ENCODE measurements at regions not wholly inside any gene's neighbourhood (a gene's known extent, or its start where the extent isn't known, plus 50 kb on each side); places are given as distances from the start of the nearest gene placed in this dataset.

DNA sequence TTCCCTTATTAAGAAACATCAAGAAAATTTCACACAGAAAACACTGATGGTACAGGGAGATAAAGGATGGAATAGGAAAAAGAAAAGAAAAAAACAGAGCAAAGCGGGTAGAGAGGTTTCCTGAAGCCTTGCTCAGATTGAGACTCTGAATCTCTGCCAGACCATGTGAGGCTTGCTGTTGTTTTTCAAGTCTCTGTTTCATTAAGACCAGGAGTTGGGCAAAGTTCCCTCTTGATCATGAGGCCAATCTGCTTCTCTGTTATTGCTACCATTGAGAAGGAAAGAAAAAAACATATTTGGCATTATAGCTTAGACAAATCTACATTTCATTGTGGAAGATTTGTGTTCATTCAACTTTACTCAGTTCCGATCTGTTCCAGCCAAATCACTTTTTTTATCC, 201.6 kb upstream of the SOX9 start:
- no peak for FAIRE-seq
- no peak for DNase-seq (ENCODE audit: insufficient read length, low spot score)
- TF ChIP-seq PAX5 (IDR thresholded peaks at IDR 0.05; ENCODE audit: insufficient read depth, low read length, severe bottlenecking) (no peak), SPI1 (IDR thresholded peaks at IDR 0.05; ENCODE audit: low read depth, low read length) (no peak), POLR2A (IDR thresholded peaks at IDR 0.05; ENCODE audit: low read depth, low read length) (no peak), POLR2AphosphoS5 (IDR thresholded peaks at IDR 0.05; ENCODE audit: low read depth, low read length) (no peak), POU2F2 (IDR thresholded peaks at IDR 0.05; ENCODE audit: low read depth, low read length) (no peak), TAF1 (IDR thresholded peaks at IDR 0.05; ENCODE audit: low read depth, low read length) (no peak)

DNA sequence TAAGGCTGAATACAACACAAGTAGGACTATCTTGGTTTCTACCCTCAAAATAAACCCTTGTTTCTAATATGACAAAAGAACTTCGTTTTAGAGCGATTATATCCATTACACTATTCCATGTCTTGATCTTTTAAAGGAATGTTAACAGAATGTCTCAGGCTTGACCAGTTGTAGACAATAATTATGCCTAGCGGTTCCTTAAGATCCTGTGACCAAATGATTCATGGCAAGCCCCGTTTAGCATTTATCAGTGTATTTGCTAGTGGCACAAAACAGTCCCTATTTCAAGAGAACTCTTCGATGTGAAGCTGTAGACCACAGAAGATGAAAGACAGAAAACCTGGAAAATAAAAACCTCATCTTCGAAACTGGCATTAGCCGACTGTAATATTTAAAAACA, 200.9 kb upstream of the SOX9 start:
- FAIRE-seq = no peak

DNA sequence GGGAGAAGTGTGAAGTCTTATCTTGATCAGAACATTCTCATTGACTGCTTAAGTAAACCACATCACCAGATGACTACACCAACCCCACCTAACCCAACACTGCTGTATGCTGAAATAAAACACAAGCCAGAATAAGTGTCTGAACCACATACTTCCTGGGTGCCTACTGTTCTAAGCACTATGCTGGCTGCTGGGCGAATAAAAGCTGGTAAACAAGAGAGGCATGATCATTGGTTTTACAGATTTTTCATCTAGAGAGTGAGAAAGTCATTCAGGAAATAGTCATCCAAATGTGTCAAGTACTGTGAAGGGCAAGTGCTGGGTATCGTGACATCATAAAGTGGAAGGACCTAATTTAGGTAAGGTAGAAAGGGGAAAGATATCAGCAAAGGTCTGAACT, 199.0 kb upstream of the SOX9 start:
- FAIRE-seq (no peak), DNase-seq (ENCODE audit: insufficient read length, low spot score) (no peak)
- TF ChIP-seq POLR2AphosphoS5 (IDR thresholded peaks at IDR 0.05; ENCODE audit: low read depth, low read length) (no peak), PAX5 (IDR thresholded peaks at IDR 0.05; ENCODE audit: insufficient read depth, low read length, severe bottlenecking) (no peak), POLR2A (IDR thresholded peaks at IDR 0.05; ENCODE audit: low read depth, low read length) (no peak), SPI1 (IDR thresholded peaks at IDR 0.05; ENCODE audit: low read depth, low read length) (no peak), POU2F2 (IDR thresholded peaks at IDR 0.05; ENCODE audit: low read depth, low read length) (no peak), TAF1 (IDR thresholded peaks at IDR 0.05; ENCODE audit: low read depth, low read length) (no peak)

More for the DNA sequence above, 200.9 kb upstream of the SOX9 start:
- TF ChIP-seq POU2F2 (IDR thresholded peaks at IDR 0.05; ENCODE audit: low read depth, low read length) (no peak), PAX5 (IDR thresholded peaks at IDR 0.05; ENCODE audit: insufficient read depth, low read length, severe bottlenecking) (no peak), POLR2A (IDR thresholded peaks at IDR 0.05; ENCODE audit: low read depth, low read length) (no peak), TAF1 (IDR thresholded peaks at IDR 0.05; ENCODE audit: low read depth, low read length) (no peak), SPI1 (IDR thresholded peaks at IDR 0.05; ENCODE audit: low read depth, low read length) (no peak), POLR2AphosphoS5 (IDR thresholded peaks at IDR 0.05; ENCODE audit: low read depth, low read length) (no peak)
- no peak for DNase-seq (ENCODE audit: insufficient read length, low spot score)

DNA sequence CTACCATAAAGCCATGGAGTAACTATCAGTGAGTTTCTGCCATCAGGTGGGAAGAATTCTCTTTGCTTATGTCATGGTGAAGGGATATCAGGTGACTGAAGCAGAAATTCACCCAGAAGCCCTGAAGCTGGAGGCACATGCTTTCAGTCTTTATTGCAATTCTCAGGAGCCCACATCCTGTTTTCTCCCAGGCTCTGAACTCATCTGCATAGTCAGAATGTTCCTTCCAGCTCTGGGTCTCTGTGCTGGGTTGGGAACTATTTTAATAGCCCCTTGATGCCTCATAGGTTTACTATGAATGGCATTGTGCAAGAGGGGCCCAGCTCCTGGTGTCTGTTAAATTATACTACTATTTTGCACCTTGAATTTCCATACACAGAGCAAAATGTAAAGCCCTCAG, 198.4 kb upstream of the SOX9 start:
- DNase-seq (ENCODE audit: insufficient read length, low spot score) = no peak
- FAIRE-seq = no peak
- TF ChIP-seq TAF1 (IDR thresholded peaks at IDR 0.05; ENCODE audit: low read depth, low read length) (no peak), PAX5 (IDR thresholded peaks at IDR 0.05; ENCODE audit: insufficient read depth, low read length, severe bottlenecking) (no peak), SPI1 (IDR thresholded peaks at IDR 0.05; ENCODE audit: low read depth, low read length) (peak; percentile 55), POLR2AphosphoS5 (IDR thresholded peaks at IDR 0.05; ENCODE audit: low read depth, low read length) (no peak), POLR2A (IDR thresholded peaks at IDR 0.05; ENCODE audit: low read depth, low read length) (no peak), POU2F2 (IDR thresholded peaks at IDR 0.05; ENCODE audit: low read depth, low read length) (no peak)

DNA sequence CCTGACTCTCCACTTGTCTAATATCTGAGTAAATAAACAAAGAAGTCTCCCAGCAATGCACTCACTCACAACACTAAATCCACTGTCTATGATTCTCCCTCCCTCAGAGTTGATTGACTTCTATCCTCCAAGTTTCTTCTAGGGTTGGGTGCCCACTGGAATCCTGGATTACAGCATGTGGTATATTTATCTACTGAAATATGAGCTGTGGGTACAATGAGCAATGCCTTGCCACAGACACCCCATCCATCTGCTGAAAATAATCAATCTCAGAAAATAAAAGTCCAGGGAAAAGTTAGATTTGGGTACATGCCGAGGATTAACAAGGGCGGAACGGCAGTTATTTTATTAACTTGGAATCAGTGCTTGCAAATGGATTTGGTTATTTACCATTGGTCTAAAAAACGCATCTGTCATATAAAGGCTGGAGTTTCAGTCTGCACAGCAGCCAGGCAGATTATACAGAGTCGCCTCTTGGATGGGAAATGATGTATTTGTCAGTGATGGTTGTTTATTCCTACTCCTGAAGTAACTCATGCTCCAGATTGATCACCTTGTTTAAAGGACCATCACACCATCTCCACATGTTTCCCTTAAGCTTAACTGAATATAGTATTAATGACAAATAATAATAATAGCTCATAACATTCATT, 193.9 kb upstream of the SOX9 start:
- no peak for TF ChIP-seq POLR2AphosphoS5 (IDR thresholded peaks at IDR 0.05; ENCODE audit: low read depth, low read length)
- no peak for TF ChIP-seq TAF1 (IDR thresholded peaks at IDR 0.05; ENCODE audit: low read depth, low read length)
- no peak for TF ChIP-seq POU2F2 (IDR thresholded peaks at IDR 0.05; ENCODE audit: low read depth, low read length)
- TF ChIP-seq POLR2A (IDR thresholded peaks at IDR 0.05; ENCODE audit: low read depth, low read length) = no peak
- no peak for TF ChIP-seq PAX5 (IDR thresholded peaks at IDR 0.05; ENCODE audit: insufficient read depth, low read length, severe bottlenecking)
- no peak for TF ChIP-seq SPI1 (IDR thresholded peaks at IDR 0.05; ENCODE audit: low read depth, low read length)
- DNase-seq (ENCODE audit: insufficient read length, low spot score) = no peak
- FAIRE-seq = no peak

DNA sequence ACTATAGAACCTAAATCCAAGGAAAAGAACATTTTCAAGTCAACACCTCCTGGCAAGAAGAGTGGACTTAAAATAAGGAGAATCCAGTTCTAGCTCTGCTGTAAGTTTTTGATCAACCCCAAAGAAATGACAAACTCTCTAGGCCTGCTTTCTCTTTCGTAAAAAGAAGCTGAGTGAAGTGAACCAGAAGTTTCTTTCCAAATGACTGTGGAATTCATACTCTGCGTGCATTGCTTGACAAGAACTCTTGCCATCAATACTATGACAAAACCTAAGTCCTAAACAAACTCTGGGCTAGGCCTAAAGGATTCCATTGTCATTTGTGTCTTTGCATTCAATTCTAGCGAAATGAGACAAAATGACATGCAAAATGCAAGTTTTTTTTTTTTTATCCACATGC, 187.5 kb upstream of the SOX9 start:
- TF ChIP-seq PAX5 (IDR thresholded peaks at IDR 0.05; ENCODE audit: insufficient read depth, low read length, severe bottlenecking) (no peak), POU2F2 (IDR thresholded peaks at IDR 0.05; ENCODE audit: low read depth, low read length) (no peak), POLR2AphosphoS5 (IDR thresholded peaks at IDR 0.05; ENCODE audit: low read depth, low read length) (no peak), TAF1 (IDR thresholded peaks at IDR 0.05; ENCODE audit: low read depth, low read length) (no peak), POLR2A (IDR thresholded peaks at IDR 0.05; ENCODE audit: low read depth, low read length) (no peak), SPI1 (IDR thresholded peaks at IDR 0.05; ENCODE audit: low read depth, low read length) (no peak)
- DNase-seq (ENCODE audit: insufficient read length, low spot score) (no peak), FAIRE-seq (no peak)

DNA sequence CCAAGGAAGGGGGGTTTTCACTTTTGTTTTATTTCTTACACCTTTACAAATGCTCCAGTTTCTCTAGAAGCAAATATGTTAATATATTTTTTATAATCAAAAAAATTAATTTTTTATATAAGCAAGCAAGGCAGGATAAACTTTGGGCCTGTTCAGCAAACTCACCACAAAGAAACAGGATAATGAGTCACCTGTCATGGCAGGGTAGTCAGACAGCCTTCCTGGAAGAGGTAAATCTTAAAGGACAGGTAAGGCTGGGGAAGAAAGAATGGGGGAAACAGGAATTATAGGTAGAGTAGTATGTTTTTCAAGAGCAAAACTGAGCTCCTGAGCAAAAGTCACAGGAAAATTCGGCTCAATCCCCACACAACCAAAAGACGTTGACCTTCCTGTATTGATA, 186.3 kb upstream of the SOX9 start:
- no peak for FAIRE-seq
- no peak for DNase-seq (ENCODE audit: insufficient read length, low spot score)
- TF ChIP-seq PAX5 (IDR thresholded peaks at IDR 0.05; ENCODE audit: insufficient read depth, low read length, severe bottlenecking) (no peak), POLR2A (IDR thresholded peaks at IDR 0.05; ENCODE audit: low read depth, low read length) (no peak), POU2F2 (IDR thresholded peaks at IDR 0.05; ENCODE audit: low read depth, low read length) (no peak), POLR2AphosphoS5 (IDR thresholded peaks at IDR 0.05; ENCODE audit: low read depth, low read length) (no peak), SPI1 (IDR thresholded peaks at IDR 0.05; ENCODE audit: low read depth, low read length) (no peak)

DNA sequence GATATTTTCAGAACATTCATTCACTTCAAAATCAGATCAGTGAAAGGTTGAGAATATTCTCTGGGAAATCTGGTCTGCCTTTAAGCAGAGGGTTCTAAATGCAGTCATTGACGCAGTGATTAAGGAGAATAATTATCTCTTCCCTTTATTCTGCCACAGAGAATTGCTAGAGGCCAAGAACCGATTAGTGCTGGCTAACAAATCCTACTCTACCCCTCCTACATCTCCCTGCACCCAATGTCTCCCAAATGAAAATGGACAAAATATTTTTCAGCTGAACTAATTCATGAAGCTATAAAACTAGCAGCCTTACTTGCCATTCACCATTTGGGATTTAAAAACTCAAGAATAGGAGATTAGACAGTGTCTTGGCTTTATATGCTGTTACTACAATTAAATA, 185.5 kb upstream of the SOX9 start:
- FAIRE-seq (no peak), DNase-seq (ENCODE audit: insufficient read length, low spot score) (no peak)
- TF ChIP-seq POLR2A (IDR thresholded peaks at IDR 0.05; ENCODE audit: low read depth, low read length) (no peak), POU2F2 (IDR thresholded peaks at IDR 0.05; ENCODE audit: low read depth, low read length) (no peak), SPI1 (IDR thresholded peaks at IDR 0.05; ENCODE audit: low read depth, low read length) (no peak), TAF1 (IDR thresholded peaks at IDR 0.05; ENCODE audit: low read depth, low read length) (no peak), PAX5 (IDR thresholded peaks at IDR 0.05; ENCODE audit: insufficient read depth, low read length, severe bottlenecking) (no peak), POLR2AphosphoS5 (IDR thresholded peaks at IDR 0.05; ENCODE audit: low read depth, low read length) (no peak)

DNA sequence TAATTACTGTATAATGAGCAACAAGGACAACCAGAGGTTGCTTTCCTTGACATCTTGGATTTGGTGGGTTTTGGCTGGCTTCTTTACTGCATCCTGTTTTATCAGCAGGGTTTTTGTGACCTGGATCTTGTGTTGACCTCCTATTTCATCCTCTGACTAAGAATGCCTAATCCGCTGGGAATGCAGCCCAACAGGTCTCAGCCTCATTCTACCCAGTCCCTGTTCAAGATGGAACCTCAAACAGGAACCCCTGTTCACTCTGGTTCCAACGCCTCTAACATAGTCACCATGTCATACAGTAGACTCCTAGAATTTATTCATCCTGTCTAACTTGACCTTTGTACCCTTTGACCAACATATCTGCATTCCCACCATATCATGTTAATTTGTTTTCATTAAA, 183.8 kb upstream of the SOX9 start:
- FAIRE-seq (no peak), DNase-seq (ENCODE audit: insufficient read length, low spot score) (no peak)
- TF ChIP-seq POLR2AphosphoS5 (IDR thresholded peaks at IDR 0.05; ENCODE audit: low read depth, low read length) (no peak), POU2F2 (IDR thresholded peaks at IDR 0.05; ENCODE audit: low read depth, low read length) (no peak), PAX5 (IDR thresholded peaks at IDR 0.05; ENCODE audit: insufficient read depth, low read length, severe bottlenecking) (no peak), TAF1 (IDR thresholded peaks at IDR 0.05; ENCODE audit: low read depth, low read length) (no peak), POLR2A (IDR thresholded peaks at IDR 0.05; ENCODE audit: low read depth, low read length) (no peak), SPI1 (IDR thresholded peaks at IDR 0.05; ENCODE audit: low read depth, low read length) (no peak)

DNA sequence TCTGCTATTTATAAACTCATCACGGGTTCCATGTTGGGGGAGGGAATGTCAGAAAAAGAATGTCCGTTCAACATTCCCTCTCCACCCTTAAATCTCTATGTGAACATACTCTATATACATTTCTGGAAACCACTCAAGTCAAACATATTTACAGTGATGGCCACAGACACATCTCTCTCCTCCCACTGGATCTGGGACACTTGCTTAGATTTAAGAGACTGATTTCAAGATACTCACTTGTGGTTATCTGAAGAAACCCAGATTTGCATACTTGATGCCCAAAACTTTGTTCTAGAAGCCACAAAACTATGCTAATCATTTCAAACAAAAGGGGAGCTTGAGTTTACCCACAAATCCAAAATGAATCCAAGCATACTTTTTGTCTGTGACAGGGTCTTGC, 182.9 kb upstream of the SOX9 start:
- FAIRE-seq (no peak), DNase-seq (ENCODE audit: insufficient read length, low spot score) (no peak)
- TF ChIP-seq SPI1 (IDR thresholded peaks at IDR 0.05; ENCODE audit: low read depth, low read length) (no peak), POU2F2 (IDR thresholded peaks at IDR 0.05; ENCODE audit: low read depth, low read length) (no peak), PAX5 (IDR thresholded peaks at IDR 0.05; ENCODE audit: insufficient read depth, low read length, severe bottlenecking) (no peak), POLR2AphosphoS5 (IDR thresholded peaks at IDR 0.05; ENCODE audit: low read depth, low read length) (no peak), POLR2A (IDR thresholded peaks at IDR 0.05; ENCODE audit: low read depth, low read length) (no peak), TAF1 (IDR thresholded peaks at IDR 0.05; ENCODE audit: low read depth, low read length) (no peak)
